ENCODE measurements at regions not wholly inside any gene's neighbourhood (a gene's known extent, or its start where the extent isn't known, plus 50 kb on each side); places are given as distances from the start of the nearest gene placed in this dataset.
"Not testable (repeated sequence)": the region's sequence is repeated elsewhere in the genome, so short reads cannot be mapped to it uniquely, and the experiment has no call there.

- TF ChIP-seq REST (IDR thresholded peaks at IDR 0.05; ENCODE audit: low read depth); SRF (IDR thresholded peaks at IDR 0.05; ENCODE audit: low read depth); POLR2AphosphoS5 (IDR thresholded peaks at IDR 0.05; ENCODE audit: low read depth, low read length): not testable (repeated sequence)
Measured at GRCh38 chr7:137107802-137108201, 235.7 kb downstream of the PTN start.
